Endothelial cell of umbilical vein (primary cell): ENCODE measurements at regions not wholly inside any gene's neighbourhood (a gene's known extent, or its start where the extent isn't known, plus 50 kb on each side); places are given as distances from the start of the nearest gene placed in this dataset.

Experiments used
- CTCF ChIP-seq, 2 donors: IDR thresholded peaks; 1 replicate in 1 of 2; 2 replicates in 1 of 2; pipeline ENCODE4 v1.5.1; 2011; ENCODE audit warnings: low read length in 2 of 2, mild to moderate bottlenecking in 2 of 2, moderate library complexity in 2 of 2, control low read depth in 1 of 2, inconsistent platforms in 1 of 2, low read depth in 1 of 2; ENCODE audit not compliant: insufficient read depth in 1 of 2; ENCODE audit errors: extremely low read depth in 1 of 2
- EZH2 ChIP-seq: IDR thresholded peaks from 2 replicates; pipeline ENCODE4 v1.6.1; 2012; ENCODE audit warnings: borderline replicate concordance, low read depth, mild to moderate bottlenecking, moderate library complexity, low read length, inconsistent platforms; ENCODE audit not compliant: severe bottlenecking
- GATA2 ChIP-seq: IDR thresholded peaks from 2 replicates; pipeline ENCODE4 v1.7.0; 2011; ENCODE audit warnings: low read depth, mild to moderate bottlenecking, moderate library complexity, mixed read lengths, low read length; ENCODE audit not compliant: insufficient read length, insufficient read depth
- MAX ChIP-seq: IDR thresholded peaks from 2 replicates; pipeline ENCODE4 v1.6.1; 2011; ENCODE audit not compliant: insufficient read depth, insufficient read length
- POLR2A ChIP-seq: IDR thresholded peaks from 2 replicates; pipeline ENCODE4 v1.6.1; 2012; ENCODE audit warnings: low read depth, mild to moderate bottlenecking, control low read depth, low read length
- POLR2AphosphoS5 ChIP-seq: IDR thresholded peaks from 2 replicates; pipeline ENCODE4 v1.6.1; 2012; ENCODE audit warnings: low read depth, mild to moderate bottlenecking, control low read depth, low read length, moderate library complexity; ENCODE audit not compliant: insufficient read depth

- TF ChIP-seq GATA2: no peak
- no peak for TF ChIP-seq EZH2
- TF ChIP-seq POLR2A: no peak
- no peak for TF ChIP-seq CTCF (IDR thresholded peaks at IDR 0.05; ENCODE audit: extremely low read depth in 1 of 2, insufficient read depth in 1 of 2, low read depth in 1 of 2, low read length in 2 of 2)
- TF ChIP-seq POLR2AphosphoS5: no peak
- no peak for TF ChIP-seq MAX
Observed at GRCh38 chr2:147247749-147248148, 597.1 kb upstream of the ACVR2A start.
